Left ventricle myocardium inferior (tissue), 1 donor: ENCODE measurements at regions not wholly inside any gene's neighbourhood (a gene's known extent, or its start where the extent isn't known, plus 50 kb on each side); places are given as distances from the start of the nearest gene placed in this dataset.

ENCODE experiments used
- DNase-seq: peaks from one replicate; pipeline ENCODE4 v3.0.0-alpha.2; 2020
- H3K27ac ChIP-seq: fragments of 200-600 bp; replicated peaks from 2 replicates; pipeline ENCODE4 v1.8.0; 2021
- H3K27me3 ChIP-seq: fragments of 200-600 bp; 2 replicates; pipeline ENCODE4 v1.8.0; 2021; ENCODE audit warnings: low read depth
- H3K36me3 ChIP-seq: fragments of 200-600 bp; 2 replicates; pipeline ENCODE4 v1.8.0; 2021
- H3K4me1 ChIP-seq: fragments of 200-600 bp; 2 replicates; pipeline ENCODE4 v1.8.0; 2021
- H3K4me3 ChIP-seq: fragments of 200-600 bp; 2 replicates; pipeline ENCODE4 v1.8.0; 2021; ENCODE audit warnings: mild to moderate bottlenecking, moderate library complexity
- H3K9me3 ChIP-seq: fragments of 200-600 bp; replicated peaks from 2 replicates; pipeline ENCODE4 v1.8.0; 2021
- CTCF ChIP-seq: fragments of 200-600 bp; IDR thresholded peaks from 2 replicates; pipeline ENCODE4 v1.8.0; 2021; ENCODE audit warnings: antibody characterized with exemption, mild to moderate bottlenecking, borderline replicate concordance
- intact Hi-C: fragments of 100-400 bp; cut with micrococcal nuclease; formaldehyde crosslinking; loops from one replicate; pipeline ENCODE4 v1.11.0; 2022
- donor health status: DM: no; HTN: yes; CAD: no; lungs with severe emphysema.

- Histone ChIP-seq H3K36me3 (no peaks in the 10 kb centered on the region), H3K27me3 (peaks cover 7% of the 10 kb centered on the region), H3K27ac (no peak overlapping the region), H3K4me1 (no peaks in the 10 kb centered on the region), H3K4me3 (no peak overlapping the region), H3K9me3 (no peaks in the 10 kb centered on the region)
- DNase-seq, result no peak
- intact Hi-C loops, result no loop called here
- TF ChIP-seq CTCF, result no peak
Measured at GRCh38 chr4:42293967-42294813, 103.1 kb upstream of the SHISA3 start.

- Histone ChIP-seq H3K4me3 (no peak overlapping the region), H3K9me3 (no peaks in the 10 kb centered on the region), H3K27me3 (peaks cover 5% of the 10 kb centered on the region), H3K4me1 (no peaks in the 10 kb centered on the region), H3K36me3 (no peaks in the 10 kb centered on the region), H3K27ac (no peak overlapping the region)
- intact Hi-C loops, result no loop called here
- TF ChIP-seq CTCF, result no peak
- no peak for DNase-seq
Measured at GRCh38 chr4:42296196-42296595, 101.1 kb upstream of the SHISA3 start.

- Histone ChIP-seq H3K27ac (no peak overlapping the region), H3K36me3 (no peaks in the 10 kb centered on the region), H3K27me3 (no peaks in the 10 kb centered on the region), H3K4me1 (peaks cover 17% of the 10 kb centered on the region), H3K9me3 (no peaks in the 10 kb centered on the region), H3K4me3 (no peak overlapping the region)
- intact Hi-C loops, result no loop called here
- no peak for DNase-seq
- TF ChIP-seq CTCF, result peak; percentile 45
Measured at GRCh38 chr4:42302348-42302747, 94.9 kb upstream of the SHISA3 start.

GRCh38 chr4:42306221-42307109 lies 90.8 kb upstream of the SHISA3 start:
- Histone ChIP-seq H3K4me3 (no peak overlapping the region), H3K27ac (peak overlapping the region; percentile 59), H3K36me3 (no peaks in the 10 kb centered on the region), H3K4me1 (peaks cover 19% of the 10 kb centered on the region), H3K27me3 (no peaks in the 10 kb centered on the region), H3K9me3 (no peaks in the 10 kb centered on the region)
- intact Hi-C loops, result no loop called here
- no peak for TF ChIP-seq CTCF
- peak; percentile 20 for DNase-seq

GRCh38 chr4:42308247-42308646 lies 89.0 kb upstream of the SHISA3 start:
- TF ChIP-seq CTCF, result no peak
- Histone ChIP-seq H3K4me3 (no peak overlapping the region), H3K27ac (no peak overlapping the region), H3K27me3 (no peaks in the 10 kb centered on the region), H3K36me3 (no peaks in the 10 kb centered on the region), H3K9me3 (no peaks in the 10 kb centered on the region), H3K4me1 (peaks cover 19% of the 10 kb centered on the region)
- no peak for DNase-seq
- intact Hi-C loops, result no loop called here
